ENCODE measurements at regions not wholly inside any gene's neighbourhood (a gene's known extent, or its start where the extent isn't known, plus 50 kb on each side); places are given as distances from the start of the nearest gene placed in this dataset.

DNA sequence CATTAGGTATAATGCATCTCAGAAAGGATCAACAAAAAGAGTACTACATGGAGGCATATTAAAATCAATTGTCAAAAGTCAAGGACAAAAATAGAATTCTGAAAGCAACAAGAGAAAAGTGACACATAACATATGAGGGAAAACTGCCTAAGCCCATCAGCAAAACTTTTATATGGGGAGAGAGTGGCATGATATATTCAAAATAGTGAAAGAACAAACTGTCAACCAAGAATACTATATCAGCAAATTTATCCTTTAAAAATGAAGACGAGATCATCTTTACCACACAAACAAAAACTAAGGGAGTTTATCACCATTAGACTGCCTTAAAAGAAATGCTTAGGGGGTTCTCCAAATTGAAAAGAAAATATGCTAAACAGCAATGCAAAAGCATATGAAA lies 86.4 kb upstream of the CHRDL1 start:
- no peak for DNase-seq (ENCODE audit: low spot score)
- in situ Hi-C loops (cut with MboI; ENCODE audit: low pct_unique_long_range_greater_than_20kb, low sequenced_read_pairs, unreplicated experiment), result no loop called here
- TF ChIP-seq, protein P1, sequence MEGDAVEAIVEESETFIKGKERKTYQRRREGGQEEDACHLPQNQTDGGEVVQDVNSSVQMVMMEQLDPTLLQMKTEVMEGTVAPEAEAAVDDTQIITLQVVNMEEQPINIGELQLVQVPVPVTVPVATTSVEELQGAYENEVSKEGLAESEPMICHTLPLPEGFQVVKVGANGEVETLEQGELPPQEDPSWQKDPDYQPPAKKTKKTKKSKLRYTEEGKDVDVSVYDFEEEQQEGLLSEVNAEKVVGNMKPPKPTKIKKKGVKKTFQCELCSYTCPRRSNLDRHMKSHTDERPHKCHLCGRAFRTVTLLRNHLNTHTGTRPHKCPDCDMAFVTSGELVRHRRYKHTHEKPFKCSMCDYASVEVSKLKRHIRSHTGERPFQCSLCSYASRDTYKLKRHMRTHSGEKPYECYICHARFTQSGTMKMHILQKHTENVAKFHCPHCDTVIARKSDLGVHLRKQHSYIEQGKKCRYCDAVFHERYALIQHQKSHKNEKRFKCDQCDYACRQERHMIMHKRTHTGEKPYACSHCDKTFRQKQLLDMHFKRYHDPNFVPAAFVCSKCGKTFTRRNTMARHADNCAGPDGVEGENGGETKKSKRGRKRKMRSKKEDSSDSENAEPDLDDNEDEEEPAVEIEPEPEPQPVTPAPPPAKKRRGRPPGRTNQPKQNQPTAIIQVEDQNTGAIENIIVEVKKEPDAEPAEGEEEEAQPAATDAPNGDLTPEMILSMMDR (IDR thresholded peaks at IDR 0.05; ENCODE audit: extremely low read depth, insufficient read depth, missing control alignments), result no peak

DNA sequence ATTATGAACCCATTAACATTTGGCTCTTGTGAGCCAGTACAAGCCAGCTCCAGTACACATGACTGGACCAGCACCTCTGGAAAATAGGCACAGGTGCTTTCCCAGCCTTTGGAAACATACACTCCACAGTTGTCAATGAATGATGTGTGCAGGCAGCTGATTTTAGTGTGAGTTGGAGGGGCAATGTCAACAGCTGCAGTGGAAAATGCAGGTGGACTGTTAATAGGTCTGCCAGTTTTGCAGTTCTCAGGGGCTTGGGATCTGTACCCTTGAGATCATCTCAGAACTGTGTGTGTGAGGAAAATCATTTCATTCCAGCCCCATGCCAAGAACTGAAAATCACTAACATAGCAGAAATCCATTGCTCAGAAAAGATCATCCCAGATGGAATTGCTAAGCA lies 81.7 kb upstream of the CHRDL1 start:
- in situ Hi-C loops (cut with MboI; ENCODE audit: low pct_unique_long_range_greater_than_20kb, low sequenced_read_pairs, unreplicated experiment), result no loop called here
- TF ChIP-seq, protein P1 (IDR thresholded peaks at IDR 0.05; ENCODE audit: extremely low read depth, insufficient read depth, missing control alignments), result no peak
- DNase-seq (ENCODE audit: low spot score), result no peak

DNA sequence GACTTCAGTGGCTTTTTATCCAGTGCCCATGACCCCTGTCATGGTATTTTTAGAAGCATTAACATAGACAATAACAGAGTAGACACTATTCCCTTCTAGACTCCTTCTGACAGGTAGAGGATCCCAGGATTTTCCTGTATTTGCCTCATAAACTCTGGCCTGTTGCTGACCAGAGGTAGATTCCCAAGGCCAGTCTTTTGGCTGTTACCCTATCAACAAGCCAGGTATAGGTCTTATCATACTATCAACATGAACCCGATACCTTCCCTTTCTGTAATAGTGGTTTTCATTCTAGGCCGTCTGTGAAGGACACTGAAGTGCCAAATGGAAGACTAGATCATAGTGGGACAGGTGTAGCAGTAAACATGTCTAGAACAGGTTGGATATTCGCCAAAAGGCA lies 76.2 kb upstream of the CHRDL1 start:
- TF ChIP-seq, protein P1 (IDR thresholded peaks at IDR 0.05; ENCODE audit: extremely low read depth, insufficient read depth, missing control alignments), result no peak
- DNase-seq (ENCODE audit: low spot score), result no peak
- in situ Hi-C loops (cut with MboI; ENCODE audit: low pct_unique_long_range_greater_than_20kb, low sequenced_read_pairs, unreplicated experiment), result no loop called here

DNA sequence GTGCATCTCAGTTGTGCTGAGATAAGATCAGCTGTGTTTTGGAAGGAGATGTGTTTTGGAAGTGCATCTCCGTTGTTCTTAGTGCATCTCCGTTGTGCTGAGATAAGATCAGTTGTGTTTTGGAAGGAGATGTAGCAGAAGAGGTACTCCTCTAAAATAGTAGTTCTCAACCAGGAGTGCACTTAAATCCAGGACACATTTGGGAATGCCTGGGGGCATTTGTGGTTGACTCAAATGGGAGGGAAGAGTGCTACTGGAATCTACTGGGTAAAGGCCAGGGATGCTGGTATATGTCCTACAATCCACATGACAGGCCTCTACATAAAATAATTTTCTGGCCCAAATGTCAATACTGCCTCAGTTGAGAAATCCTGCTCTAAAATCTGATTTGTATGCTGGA lies 70.8 kb upstream of the CHRDL1 start:
- no peak for DNase-seq (ENCODE audit: low spot score)
- TF ChIP-seq, protein P1 (IDR thresholded peaks at IDR 0.05; ENCODE audit: extremely low read depth, insufficient read depth, missing control alignments), result no peak
- in situ Hi-C loops (cut with MboI; ENCODE audit: low pct_unique_long_range_greater_than_20kb, low sequenced_read_pairs, unreplicated experiment), result no loop called here

DNA sequence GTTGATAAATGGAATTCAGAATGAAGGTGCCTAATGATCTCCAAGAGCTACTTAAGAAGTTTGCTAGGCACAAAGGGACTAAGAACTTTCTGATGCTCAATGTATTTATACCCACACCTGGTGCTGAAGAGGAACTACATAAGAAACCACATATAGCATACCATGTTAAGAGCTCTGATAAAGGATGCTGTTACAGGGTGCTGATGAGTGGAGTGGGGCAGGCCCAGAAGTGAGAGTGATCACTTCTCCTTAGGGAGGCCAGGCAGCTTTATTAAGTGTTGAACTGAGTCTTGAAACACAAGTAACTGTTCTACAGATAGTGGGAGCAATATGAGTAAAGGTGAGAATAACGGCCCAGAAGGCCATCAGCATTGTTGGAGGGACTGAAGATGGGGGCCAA lies 68.3 kb upstream of the CHRDL1 start:
- in situ Hi-C loops (cut with MboI; ENCODE audit: low pct_unique_long_range_greater_than_20kb, low sequenced_read_pairs, unreplicated experiment), result no loop called here
- TF ChIP-seq, protein P1 (IDR thresholded peaks at IDR 0.05; ENCODE audit: extremely low read depth, insufficient read depth, missing control alignments), result no peak
- no peak for DNase-seq (ENCODE audit: low spot score)

DNA sequence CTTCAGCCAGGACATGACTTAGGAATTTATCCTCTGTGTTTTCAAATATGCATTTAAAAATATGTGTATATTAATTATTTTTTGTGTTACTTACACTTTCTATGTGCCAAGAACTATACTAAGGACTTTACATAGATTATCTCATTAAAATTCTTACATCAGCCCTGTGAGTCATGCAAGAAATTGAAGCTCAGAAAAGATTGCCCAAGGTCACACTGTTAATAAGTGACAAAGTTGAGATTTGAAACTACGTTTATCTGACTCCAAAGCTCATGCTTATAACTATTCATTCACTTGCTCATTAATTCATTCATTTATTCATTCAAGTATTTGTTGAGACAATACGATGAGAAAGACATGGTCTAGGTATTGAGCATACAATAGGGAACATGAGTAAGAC lies 62.9 kb upstream of the CHRDL1 start:
- TF ChIP-seq, protein P1 (IDR thresholded peaks at IDR 0.05; ENCODE audit: extremely low read depth, insufficient read depth, missing control alignments), result no peak
- no peak for DNase-seq (ENCODE audit: low spot score)
- in situ Hi-C loops (cut with MboI; ENCODE audit: low pct_unique_long_range_greater_than_20kb, low sequenced_read_pairs, unreplicated experiment), result loop anchor here (10.0 kb wide), 1 partner anchor 414 kb away; no protein-coding TSS in a partner anchor

DNA sequence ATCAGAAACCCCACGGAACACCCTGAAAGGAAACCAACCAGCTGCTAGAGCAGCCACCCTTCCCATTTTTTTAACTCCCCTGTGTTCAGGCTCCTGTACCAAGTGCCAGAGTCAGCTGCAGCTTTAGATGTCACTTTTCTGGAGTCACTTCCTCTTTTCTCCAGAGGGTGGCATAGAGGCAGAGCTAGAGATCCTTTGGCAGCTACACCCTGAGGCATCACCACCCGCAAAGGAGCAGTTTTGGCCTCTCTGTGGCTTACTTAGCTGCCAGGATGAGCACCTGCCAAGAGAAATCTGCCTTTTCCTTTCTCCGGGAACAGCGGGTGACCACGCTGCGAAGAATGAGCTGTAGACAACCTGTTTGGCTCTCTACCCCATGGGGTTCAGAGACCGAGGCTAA lies 58.0 kb upstream of the CHRDL1 start:
- in situ Hi-C loops (cut with MboI; ENCODE audit: low pct_unique_long_range_greater_than_20kb, low sequenced_read_pairs, unreplicated experiment), result loop anchor here (10.0 kb wide), 1 partner anchor 409 kb away; no protein-coding TSS in a partner anchor
- no peak for DNase-seq (ENCODE audit: low spot score)
- TF ChIP-seq, protein P1 (IDR thresholded peaks at IDR 0.05; ENCODE audit: extremely low read depth, insufficient read depth, missing control alignments), result no peak
